H9 (cell line): ENCODE measurements at regions not wholly inside any gene's neighbourhood (a gene's known extent, or its start where the extent isn't known, plus 50 kb on each side); places are given as distances from the start of the nearest gene placed in this dataset.

Experiments
- DNase-seq: peaks from one replicate; pipeline ENCODE4 v3.0.0-alpha.2; 2017
- H2AFZ ChIP-seq: one replicate; pipeline ENCODE4 v1.6.1; 2013; ENCODE audit warnings: mild to moderate bottlenecking, low read length, control low read depth, moderate library complexity
- H2AK5ac ChIP-seq: 2 replicates; pipeline ENCODE4 v1.6.1; 2013; ENCODE audit warnings: low read length, control low read depth, mixed read lengths; ENCODE audit not compliant: insufficient read length
- H2BK120ac ChIP-seq: one replicate; pipeline ENCODE4 v1.6.1; 2013; ENCODE audit warnings: low read depth, mild to moderate bottlenecking, low read length, control low read depth, inconsistent platforms; ENCODE audit not compliant: poor library complexity, severe bottlenecking
- H2BK12ac ChIP-seq: 2 replicates; pipeline ENCODE4 v1.6.1; 2013; ENCODE audit warnings: low read length, control low read depth, mixed read lengths, low read depth; ENCODE audit not compliant: insufficient read length
- H2BK15ac ChIP-seq: 2 replicates; pipeline ENCODE4 v1.6.1; 2013; ENCODE audit warnings: low read depth, low read length, control low read depth
- H2BK20ac ChIP-seq: one replicate; pipeline ENCODE4 v1.6.1; 2013; ENCODE audit warnings: low read depth, mild to moderate bottlenecking, low read length, control low read depth, inconsistent platforms; ENCODE audit not compliant: poor library complexity, severe bottlenecking
- H2BK5ac ChIP-seq: 2 replicates; pipeline ENCODE4 v1.6.1; 2013; ENCODE audit warnings: low read length, control low read depth, mixed read lengths; ENCODE audit not compliant: insufficient read length
- H3K14ac ChIP-seq: 2 replicates; pipeline ENCODE4 v1.6.1; 2013; ENCODE audit warnings: low read length, control low read depth; ENCODE audit not compliant: insufficient read depth
- H3K18ac ChIP-seq: 2 replicates; pipeline ENCODE4 v1.6.1; 2013; ENCODE audit warnings: low read depth, mild to moderate bottlenecking, mixed read lengths, low read length, control low read depth; ENCODE audit not compliant: insufficient read length
- H3K23ac ChIP-seq: 2 replicates; pipeline ENCODE4 v1.6.1; 2013; ENCODE audit warnings: low read length, control low read depth, mixed read lengths, low read depth; ENCODE audit not compliant: insufficient read length
- H3K23me2 ChIP-seq: 2 replicates; pipeline ENCODE4 v1.6.1; 2013; ENCODE audit warnings: low read depth, mild to moderate bottlenecking, mixed read lengths, low read length, control low read depth; ENCODE audit not compliant: insufficient read length, poor library complexity, severe bottlenecking
- H3K27ac ChIP-seq: 2 replicates; pipeline ENCODE4 v1.5.1; 2013; ENCODE audit warnings: low read length, control low read depth, mixed read lengths, low read depth; ENCODE audit not compliant: insufficient read length
- H3K27me3 ChIP-seq: 2 replicates; pipeline ENCODE4 v1.6.1; 2013; ENCODE audit warnings: low read length, control low read depth, inconsistent platforms; ENCODE audit not compliant: insufficient read depth
- H3K4ac ChIP-seq: 2 replicates; pipeline ENCODE4 v1.6.1; 2013; ENCODE audit warnings: low read depth, mild to moderate bottlenecking, control low read depth, inconsistent platforms, low read length, moderate library complexity
- H3K4me1 ChIP-seq: 2 replicates; pipeline ENCODE4 v1.6.1; 2013; ENCODE audit warnings: low read length, control low read depth, inconsistent platforms; ENCODE audit not compliant: insufficient read depth
- H3K4me2 ChIP-seq: 2 replicates; pipeline ENCODE4 v1.6.1; 2013; ENCODE audit warnings: low read length, control low read depth, mixed read lengths; ENCODE audit not compliant: insufficient read length, insufficient read depth
- H3K56ac ChIP-seq: 2 replicates; pipeline ENCODE4 v1.6.1; 2013; ENCODE audit warnings: low read depth, mild to moderate bottlenecking, mixed read lengths, low read length, control low read depth; ENCODE audit not compliant: insufficient read length
- H3K79me1 ChIP-seq: 2 replicates; pipeline ENCODE4 v1.6.1; 2013; ENCODE audit warnings: low read depth, mild to moderate bottlenecking, moderate library complexity, low read length, control low read depth, inconsistent platforms; ENCODE audit not compliant: insufficient read depth, poor library complexity, severe bottlenecking
- H3K79me2 ChIP-seq: 2 replicates; pipeline ENCODE4 v1.6.1; 2013; ENCODE audit warnings: low read length, control low read depth, inconsistent platforms; ENCODE audit not compliant: insufficient read depth
- H3K9ac ChIP-seq: 2 replicates; pipeline ENCODE4 v1.6.1; 2013; ENCODE audit warnings: low read length, control low read depth, mixed read lengths; ENCODE audit not compliant: insufficient read length; ENCODE audit errors: extremely low read depth
- H3K9me3 ChIP-seq: one replicate; pipeline ENCODE4 v1.6.1; 2013; ENCODE audit warnings: low read depth, low read length, inconsistent platforms; ENCODE audit not compliant: control insufficient read depth
- H3T11ph ChIP-seq: one replicate; pipeline ENCODE4 v1.6.1; 2013; ENCODE audit warnings: mild to moderate bottlenecking, low read length, control low read depth, inconsistent platforms
- H4K20me1 ChIP-seq: one replicate; pipeline ENCODE4 v1.6.1; 2013; ENCODE audit not compliant: control insufficient read depth, insufficient read length, insufficient read depth
- H4K5ac ChIP-seq: 2 replicates; pipeline ENCODE4 v1.6.1; 2013; ENCODE audit warnings: low read depth, mild to moderate bottlenecking, mixed read lengths, low read length, control low read depth; ENCODE audit not compliant: insufficient read length
- H4K8ac ChIP-seq: replicated peaks from 2 replicates; pipeline ENCODE4 v1.6.1; 2013; ENCODE audit warnings: low read length, control low read depth, mixed read lengths, low read depth; ENCODE audit not compliant: insufficient read length
- H4K91ac ChIP-seq: 2 replicates; pipeline ENCODE4 v1.6.1; 2013; ENCODE audit warnings: low read depth, mild to moderate bottlenecking, moderate library complexity, mixed read lengths, low read length, control low read depth; ENCODE audit not compliant: insufficient read length
- H3K27ac Mint-ChIP-seq, 3 experiments: 2 replicates in 2 of 3; 3 replicates in 1 of 3; pipeline ENCODE4 v1.8.0; 2020 to 2021; ENCODE audit warnings: mixed read lengths in 3 of 3, mild to moderate bottlenecking in 1 of 3, moderate library complexity in 1 of 3
- H3K27me3 Mint-ChIP-seq: 2 replicates; pipeline ENCODE4 v1.8.0; 2021; ENCODE audit warnings: low read depth, mild to moderate bottlenecking, moderate library complexity, mixed read lengths
- H3K36me3 Mint-ChIP-seq, 3 experiments: 2 replicates in 2 of 3; 3 replicates in 1 of 3; pipeline ENCODE4 v1.8.0; 2020 to 2021; ENCODE audit warnings: low read depth in 3 of 3, mixed read lengths in 3 of 3; ENCODE audit not compliant: insufficient read depth in 1 of 3
- H3K4me1 Mint-ChIP-seq, 2 experiments: 2 replicates each; pipeline ENCODE4 v1.8.0; 2020; ENCODE audit warnings: mixed read lengths in 2 of 2
- H3K4me3 Mint-ChIP-seq, 2 experiments: 2 replicates in 1 of 2; 3 replicates in 1 of 2; pipeline ENCODE4 v1.8.0; 2020 to 2021; ENCODE audit warnings: mild to moderate bottlenecking in 2 of 2, mixed read lengths in 2 of 2, moderate library complexity in 1 of 2
- H3K9me3 Mint-ChIP-seq, 2 experiments: 2 replicates in 1 of 2; 3 replicates in 1 of 2; pipeline ENCODE4 v1.8.0; 2020; ENCODE audit warnings: mild to moderate bottlenecking in 2 of 2, mixed read lengths in 2 of 2, moderate library complexity in 1 of 2
- WGBS: extraction: QIAGEN DNeasy Blood & Tissue Kit; methylation state at CpG from one replicate; pipeline ENCODE4 v1.1.7; 2013; ENCODE audit warnings: missing lambda C conversion rate, low lambda C conversion rate, mixed read lengths; ENCODE audit not compliant: insufficient read length; ENCODE audit errors: extremely low coverage; 5-methylcytosine and 5-hydroxymethylcytosine counted together
- TF ChIP-seq, protein P1 (sequence below): fragments of 200-600 bp; sonication (generic); conservative IDR thresholded peaks from 3 replicates; pipeline ENCODE4 v1.8.0; 2021; ENCODE audit warnings: antibody characterized with exemption, mild to moderate bottlenecking

DNA sequence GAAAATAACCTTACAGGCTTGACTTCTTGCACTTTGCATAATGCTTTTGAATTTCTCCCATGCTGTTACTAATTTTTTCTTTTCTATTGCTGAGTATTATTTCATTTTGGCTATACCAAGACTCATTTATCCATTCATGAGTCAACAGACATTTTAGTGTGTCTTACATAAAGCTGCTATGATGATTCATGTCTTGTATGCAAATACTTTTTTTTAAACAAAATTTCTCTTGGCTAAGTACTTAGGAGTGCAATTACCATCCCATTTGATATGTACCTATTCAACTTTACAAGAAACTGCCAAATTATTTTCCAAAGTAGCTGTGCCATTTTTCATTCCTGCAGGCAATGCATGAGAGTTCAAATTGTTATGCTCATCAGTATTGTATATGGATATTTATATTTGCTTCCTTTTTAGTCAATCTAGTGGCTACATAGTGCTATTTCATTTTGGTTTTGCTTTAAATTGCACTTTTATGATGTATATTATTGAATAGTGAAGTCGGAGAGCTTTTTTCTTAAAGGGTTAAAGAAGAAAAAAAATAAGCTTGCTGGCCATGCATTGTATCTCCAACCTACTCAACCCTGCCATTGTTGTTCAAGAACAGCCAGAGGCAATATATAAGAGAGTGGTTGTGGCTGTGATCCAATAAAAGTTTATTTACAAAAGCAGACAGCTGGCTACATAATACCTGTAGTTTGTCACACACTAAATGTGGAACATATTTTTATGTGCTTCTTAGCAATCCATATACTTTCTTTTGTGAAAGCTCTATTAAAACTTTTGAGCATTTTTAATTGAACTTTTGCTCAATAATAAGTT is 862.8 kb downstream of the KCNT2 start:
- H3K4ac ChIP-seq: no peak overlapping the region
- no peak overlapping the region for H3K56ac ChIP-seq
- no peak overlapping the region for H4K5ac ChIP-seq
- Mint-ChIP-seq H3K27me3 (no peaks in the 10 kb centered on the region), H3K36me3 (no peaks in the 10 kb centered on the region), H3K9me3 (no peaks in the 10 kb centered on the region), H3K27ac (no peak overlapping the region), H3K4me3 (no peak overlapping the region), H3K4me1 (peaks cover 18 to 23% of the 10 kb centered on the region in 2 experiments)
- H3K4me1 ChIP-seq: peaks cover 2% of the 10 kb centered on the region; the same call in 1 of the 2 replicates
- H4K8ac ChIP-seq: no peak overlapping the region
- H3K4me2 ChIP-seq: no peak overlapping the region
- H2BK5ac ChIP-seq: no peak overlapping the region
- H2AK5ac ChIP-seq: no peak overlapping the region
- H3K14ac ChIP-seq: no peak overlapping the region
- H3K79me1 ChIP-seq: no peaks in the 10 kb centered on the region
- H3T11ph ChIP-seq: no peak overlapping the region
- H3K18ac ChIP-seq: no peak overlapping the region
- no peak overlapping the region for H2BK120ac ChIP-seq
- H3K9ac ChIP-seq: no peak overlapping the region
- H2BK20ac ChIP-seq: no peak overlapping the region
- whole genome bisulfite sequencing: no CpG with 5 or more reads among the region's 1 CpG
- no peak for DNase-seq
- no peak overlapping the region for H3K27ac ChIP-seq
- no peaks in the 10 kb centered on the region for H3K27me3 ChIP-seq
- H4K91ac ChIP-seq: no peak overlapping the region
- no peak overlapping the region for H3K23ac ChIP-seq
- H2BK15ac ChIP-seq: no peak overlapping the region
- TF ChIP-seq, protein P1, sequence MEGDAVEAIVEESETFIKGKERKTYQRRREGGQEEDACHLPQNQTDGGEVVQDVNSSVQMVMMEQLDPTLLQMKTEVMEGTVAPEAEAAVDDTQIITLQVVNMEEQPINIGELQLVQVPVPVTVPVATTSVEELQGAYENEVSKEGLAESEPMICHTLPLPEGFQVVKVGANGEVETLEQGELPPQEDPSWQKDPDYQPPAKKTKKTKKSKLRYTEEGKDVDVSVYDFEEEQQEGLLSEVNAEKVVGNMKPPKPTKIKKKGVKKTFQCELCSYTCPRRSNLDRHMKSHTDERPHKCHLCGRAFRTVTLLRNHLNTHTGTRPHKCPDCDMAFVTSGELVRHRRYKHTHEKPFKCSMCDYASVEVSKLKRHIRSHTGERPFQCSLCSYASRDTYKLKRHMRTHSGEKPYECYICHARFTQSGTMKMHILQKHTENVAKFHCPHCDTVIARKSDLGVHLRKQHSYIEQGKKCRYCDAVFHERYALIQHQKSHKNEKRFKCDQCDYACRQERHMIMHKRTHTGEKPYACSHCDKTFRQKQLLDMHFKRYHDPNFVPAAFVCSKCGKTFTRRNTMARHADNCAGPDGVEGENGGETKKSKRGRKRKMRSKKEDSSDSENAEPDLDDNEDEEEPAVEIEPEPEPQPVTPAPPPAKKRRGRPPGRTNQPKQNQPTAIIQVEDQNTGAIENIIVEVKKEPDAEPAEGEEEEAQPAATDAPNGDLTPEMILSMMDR: no peak
- no peaks in the 10 kb centered on the region for H3K23me2 ChIP-seq
- no peak overlapping the region for H2AFZ ChIP-seq
- H3K79me2 ChIP-seq: no peaks in the 10 kb centered on the region
- H4K20me1 ChIP-seq: no peaks in the 10 kb centered on the region
- H3K9me3 ChIP-seq: no peaks in the 10 kb centered on the region
- no peak overlapping the region for H2BK12ac ChIP-seq
